IMR-90 (cell line): ENCODE measurements at regions not wholly inside any gene's neighbourhood (a gene's known extent, or its start where the extent isn't known, plus 50 kb on each side); places are given as distances from the start of the nearest gene placed in this dataset.
A peak's percentile ranks its signal among the peaks of the same experiment; 100 is the strongest.

Experiments
- CEBPB ChIP-seq: IDR thresholded peaks from 2 replicates; pipeline ENCODE4 v1.6.1; 2012; ENCODE audit warnings: low read depth, low read length, improper control_type of control experiment
- ELK1 ChIP-seq: fragments of 150-350 bp; IDR thresholded peaks from 2 replicates; pipeline ENCODE4 v1.6.1; 2016; ENCODE audit warnings: low read depth, mild to moderate bottlenecking, low read length, moderate library complexity, borderline replicate concordance
- MXI1 ChIP-seq: IDR thresholded peaks from 2 replicates; pipeline ENCODE4 v1.6.1; 2012; ENCODE audit warnings: low read depth, mild to moderate bottlenecking, low read length, moderate library complexity, borderline replicate concordance
- POLR2A ChIP-seq: IDR thresholded peaks from 2 replicates; pipeline ENCODE4 v1.6.1; 2012; ENCODE audit warnings: mild to moderate bottlenecking, low read depth, low read length
- TF ChIP-seq, protein P1 (sequence below): conservative IDR thresholded peaks from 2 replicates; pipeline ENCODE4 v1.5.1; 2012; ENCODE audit warnings: mild to moderate bottlenecking, low read depth, low read length, improper control_type of control experiment

- TF ChIP-seq, protein P1, sequence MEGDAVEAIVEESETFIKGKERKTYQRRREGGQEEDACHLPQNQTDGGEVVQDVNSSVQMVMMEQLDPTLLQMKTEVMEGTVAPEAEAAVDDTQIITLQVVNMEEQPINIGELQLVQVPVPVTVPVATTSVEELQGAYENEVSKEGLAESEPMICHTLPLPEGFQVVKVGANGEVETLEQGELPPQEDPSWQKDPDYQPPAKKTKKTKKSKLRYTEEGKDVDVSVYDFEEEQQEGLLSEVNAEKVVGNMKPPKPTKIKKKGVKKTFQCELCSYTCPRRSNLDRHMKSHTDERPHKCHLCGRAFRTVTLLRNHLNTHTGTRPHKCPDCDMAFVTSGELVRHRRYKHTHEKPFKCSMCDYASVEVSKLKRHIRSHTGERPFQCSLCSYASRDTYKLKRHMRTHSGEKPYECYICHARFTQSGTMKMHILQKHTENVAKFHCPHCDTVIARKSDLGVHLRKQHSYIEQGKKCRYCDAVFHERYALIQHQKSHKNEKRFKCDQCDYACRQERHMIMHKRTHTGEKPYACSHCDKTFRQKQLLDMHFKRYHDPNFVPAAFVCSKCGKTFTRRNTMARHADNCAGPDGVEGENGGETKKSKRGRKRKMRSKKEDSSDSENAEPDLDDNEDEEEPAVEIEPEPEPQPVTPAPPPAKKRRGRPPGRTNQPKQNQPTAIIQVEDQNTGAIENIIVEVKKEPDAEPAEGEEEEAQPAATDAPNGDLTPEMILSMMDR, result no peak
- TF ChIP-seq ELK1, result no peak
- TF ChIP-seq MXI1, result no peak
- no peak for TF ChIP-seq POLR2A
- peak; percentile 64 for TF ChIP-seq CEBPB
These were observed 197.2 kb upstream of the AHR start for GRCh38 chr7:17101207-17101696.
